HG02759 (cell line): ENCODE measurements at regions not wholly inside any gene's neighbourhood (a gene's known extent, or its start where the extent isn't known, plus 50 kb on each side); places are given as distances from the start of the nearest gene placed in this dataset.

ENCODE experiments used
- ATAC-seq: cut with Tn5 transposase; IDR thresholded peaks from one replicate; pipeline ENCODE4 v1.9.1; 2021; ENCODE audit warnings: mild to moderate bottlenecking, moderate library complexity; ENCODE audit not compliant: unreplicated experiment

- no peak for ATAC-seq
Measured at GRCh38 chr4:32985256-32985655, 2265.1 kb downstream of the PCDH7 start.

GRCh38 chr4:32986236-32986635 is 2266.1 kb downstream of the PCDH7 start:
- ATAC-seq: no peak

- no peak for ATAC-seq
Measured at GRCh38 chr4:32987111-32987510, 2266.9 kb downstream of the PCDH7 start.

GRCh38 chr4:32988165-32988811 is 2268.1 kb downstream of the PCDH7 start:
- ATAC-seq: no peak

GRCh38 chr4:32991663-32992062 is 2271.5 kb downstream of the PCDH7 start:
- ATAC-seq: no peak

- ATAC-seq: no peak
Measured at GRCh38 chr4:32994981-32995881, 2275.1 kb downstream of the PCDH7 start.

- no peak for ATAC-seq
Measured at GRCh38 chr4:33013282-33013681, 2293.1 kb downstream of the PCDH7 start.

GRCh38 chr4:33025236-33025635 is 2305.1 kb downstream of the PCDH7 start:
- no peak for ATAC-seq

GRCh38 chr4:33029976-33030375 is 2309.8 kb downstream of the PCDH7 start:
- no peak for ATAC-seq

GRCh38 chr4:33031328-33031727 is 2311.2 kb downstream of the PCDH7 start:
- ATAC-seq: no peak

- ATAC-seq: no peak
Measured at GRCh38 chr4:33037464-33037863, 2317.3 kb downstream of the PCDH7 start.

- no peak for ATAC-seq
Measured at GRCh38 chr4:33045334-33045733, 2325.2 kb downstream of the PCDH7 start.

- no peak for ATAC-seq
Measured at GRCh38 chr4:33052241-33052640, 2332.1 kb downstream of the PCDH7 start.

GRCh38 chr4:33054161-33054560 is 2334.0 kb downstream of the PCDH7 start:
- no peak for ATAC-seq

- no peak for ATAC-seq
Measured at GRCh38 chr4:33054656-33055196, 2334.6 kb downstream of the PCDH7 start.

GRCh38 chr4:33057736-33058135 is 2337.6 kb downstream of the PCDH7 start:
- no peak for ATAC-seq

- ATAC-seq: no peak
Measured at GRCh38 chr4:33058998-33059397, 2338.8 kb downstream of the PCDH7 start.

GRCh38 chr4:33060674-33061542 is 2340.7 kb downstream of the PCDH7 start:
- peak; percentile 93 for ATAC-seq

- ATAC-seq: no peak
Measured at GRCh38 chr4:33061727-33062126, 2341.6 kb downstream of the PCDH7 start.

GRCh38 chr4:33062155-33062806 is 2342.1 kb downstream of the PCDH7 start:
- no peak for ATAC-seq
